Esophagus muscularis mucosa (tissue), 4 donors: ENCODE measurements at regions not wholly inside any gene's neighbourhood (a gene's known extent, or its start where the extent isn't known, plus 50 kb on each side); places are given as distances from the start of the nearest gene placed in this dataset.

Experiments
- DNase-seq: peaks from one replicate; pipeline ENCODE4 v3.0.0-alpha.2; 2017; ENCODE audit errors: extremely low spot score
- H3K27ac ChIP-seq, 4 donors: fragments of 200-600 bp; sonication (generic); replicated peaks in 1 of 4; 1 replicate in 3 of 4; 2 replicates in 1 of 4; pipeline ENCODE4 v1.5.1; 2016 to 2019; ENCODE audit warnings: mild to moderate bottlenecking in 1 of 4
- H3K27me3 ChIP-seq, 4 donors: fragments of 200-600 bp; sonication (generic); one replicate each; pipeline versions ENCODE4 v1.5.1 to v1.6.0; 2016 to 2019
- H3K36me3 ChIP-seq, 4 donors: fragments of 200-600 bp; sonication (generic); one replicate each; pipeline ENCODE4 v1.5.1; 2016 to 2019
- H3K4me1 ChIP-seq, 4 donors: fragments of 200-600 bp; sonication (generic); one replicate each; pipeline ENCODE4 v1.5.1; 2016 to 2019
- H3K4me3 ChIP-seq, 4 donors: fragments of 200-600 bp; sonication (generic); 1 replicate in 2 of 4; 2 replicates in 2 of 4; pipeline ENCODE4 v1.5.1; 2016 to 2019; ENCODE audit warnings: mild to moderate bottlenecking in 4 of 4, moderate library complexity in 1 of 4
- H3K9me3 ChIP-seq, 4 donors: fragments of 200-600 bp; sonication (generic); 1 replicate in 3 of 4; 2 replicates in 1 of 4; pipeline ENCODE4 v1.5.1; 2016 to 2019
- CTCF ChIP-seq, 3 experiments: fragments of 200-600 bp in 2 of 3; fragments of 450-650 bp in 1 of 3; sonication (generic) in 2 of 3; IDR thresholded peaks; one replicate each; pipeline ENCODE4 v1.5.1; 2017 to 2019; ENCODE audit warnings: antibody characterized with exemption in 3 of 3, mild to moderate bottlenecking in 2 of 3, moderate library complexity in 1 of 3
- EP300 ChIP-seq: sonication (generic); formaldehyde crosslinking; IDR thresholded peaks from one replicate; pipeline ENCODE4 v1.6.1; 2017; ENCODE audit warnings: antibody characterized with exemption
- POLR2A ChIP-seq: fragments of 450-650 bp; IDR thresholded peaks from one replicate; pipeline ENCODE4 v1.6.1; 2017; ENCODE audit warnings: antibody characterized with exemption, moderate library complexity, mild to moderate bottlenecking, low read depth
- POLR2AphosphoS5 ChIP-seq, 2 donors: sonication (generic); formaldehyde crosslinking; IDR thresholded peaks; one replicate each; pipeline ENCODE4 v1.6.1; 2017; ENCODE audit warnings: antibody characterized with exemption in 2 of 2
- WGBS: methylation state at CpG from one replicate; pipeline ENCODE4 v1.1.5; 2018; 5-methylcytosine and 5-hydroxymethylcytosine counted together
- intact Hi-C: fragments of 100-400 bp; cut with DNase I; formaldehyde crosslinking; loops from one replicate; pipeline ENCODE4 v1.15.1; 2023

- Histone ChIP-seq H3K36me3 (no peaks in the 10 kb centered on the region), H3K9me3 (no peaks in the 10 kb centered on the region), H3K27me3 (no peaks in the 10 kb centered on the region), H3K4me3 (no peak overlapping the region), H3K27ac (no peak overlapping the region), H3K4me1 (no peaks in the 10 kb centered on the region)
- no peak for TF ChIP-seq EP300
- no peak for TF ChIP-seq POLR2A
- TF ChIP-seq POLR2AphosphoS5 (IDR thresholded peaks at IDR 0.05), result no peak
- TF ChIP-seq CTCF (IDR thresholded peaks at IDR 0.05), result no peak
- no peak for DNase-seq
- WGBS, result 91% methylated on average over 16 of the region's 16 CpGs
- intact Hi-C loops, result no loop called here
Measured at GRCh38 chr1:104856091-104856490, 1106.4 kb downstream of the AMY1C start.

- 90% methylated on average over 1 of the region's 1 CpG for WGBS
- TF ChIP-seq POLR2A (no peak), CTCF (IDR thresholded peaks at IDR 0.05) (no peak), EP300 (no peak), POLR2AphosphoS5 (IDR thresholded peaks at IDR 0.05) (no peak)
- Histone ChIP-seq H3K27ac (no peak overlapping the region), H3K27me3 (no peaks in the 10 kb centered on the region), H3K9me3 (no peaks in the 10 kb centered on the region), H3K4me3 (no peak overlapping the region), H3K36me3 (no peaks in the 10 kb centered on the region), H3K4me1 (no peaks in the 10 kb centered on the region)
- no peak for DNase-seq
- intact Hi-C loops, result no loop called here
Measured at GRCh38 chr1:104856518-104856917, 1106.8 kb downstream of the AMY1C start.

- no peaks in the 10 kb centered on the region for H3K27me3 ChIP-seq
- 68% methylated on average over 4 of the region's 4 CpGs for WGBS
- H3K9me3 ChIP-seq, result no peaks in the 10 kb centered on the region
- TF ChIP-seq EP300, result no peak
- TF ChIP-seq CTCF (IDR thresholded peaks at IDR 0.05), result no peak
- no peak for TF ChIP-seq POLR2AphosphoS5 (IDR thresholded peaks at IDR 0.05)
- TF ChIP-seq POLR2A, result no peak
- H3K36me3 ChIP-seq, result no peaks in the 10 kb centered on the region
- no peak for DNase-seq
- no peak overlapping the region for H3K27ac ChIP-seq
- H3K4me3 ChIP-seq, result no peak overlapping the region
- intact Hi-C loops, result no loop called here
- H3K4me1 ChIP-seq, result no peaks in the 10 kb centered on the region
Measured at GRCh38 chr1:104868794-104869193, 1119.1 kb downstream of the AMY1C start.

- 80% methylated on average over 6 of the region's 6 CpGs for WGBS
- intact Hi-C loops, result no loop called here
Measured at GRCh38 chr1:104874044-104874443, 1124.3 kb downstream of the AMY1C start.

More at GRCh38 chr1:104874044-104874443, 1124.3 kb downstream of the AMY1C start:
- no peak for DNase-seq
- no peaks in the 10 kb centered on the region for H3K9me3 ChIP-seq
- no peak overlapping the region for H3K27ac ChIP-seq
- no peak for TF ChIP-seq CTCF (IDR thresholded peaks at IDR 0.05)
- TF ChIP-seq POLR2AphosphoS5 (IDR thresholded peaks at IDR 0.05), result no peak
- no peak for TF ChIP-seq EP300
- H3K4me1 ChIP-seq, result no peaks in the 10 kb centered on the region
- no peak overlapping the region for H3K4me3 ChIP-seq
- no peaks in the 10 kb centered on the region for H3K27me3 ChIP-seq
- H3K36me3 ChIP-seq, result no peaks in the 10 kb centered on the region
